ENCODE measurements at regions not wholly inside any gene's neighbourhood (a gene's known extent, or its start where the extent isn't known, plus 50 kb on each side); places are given as distances from the start of the nearest gene placed in this dataset.

DNA sequence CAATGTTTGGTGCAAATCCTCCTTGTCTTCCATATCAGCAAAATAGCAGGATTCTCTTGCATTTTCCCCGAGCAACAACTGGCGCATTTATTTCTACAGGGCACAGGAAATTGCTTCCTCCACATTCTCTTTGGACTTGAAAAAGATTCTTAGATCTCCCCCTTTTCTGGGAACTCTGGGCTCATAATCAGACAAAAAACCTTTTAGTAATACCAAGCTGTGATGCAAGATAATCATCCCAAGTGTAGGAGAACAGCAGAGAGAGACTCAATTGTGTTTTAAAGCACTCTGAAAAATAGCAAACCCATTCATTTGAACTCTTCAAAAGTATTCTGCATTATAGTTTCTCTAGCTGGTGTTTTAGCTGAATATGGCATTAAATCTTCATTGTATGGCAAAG is 419.6 kb upstream of the NPVF start:
- TF ChIP-seq, protein P1, sequence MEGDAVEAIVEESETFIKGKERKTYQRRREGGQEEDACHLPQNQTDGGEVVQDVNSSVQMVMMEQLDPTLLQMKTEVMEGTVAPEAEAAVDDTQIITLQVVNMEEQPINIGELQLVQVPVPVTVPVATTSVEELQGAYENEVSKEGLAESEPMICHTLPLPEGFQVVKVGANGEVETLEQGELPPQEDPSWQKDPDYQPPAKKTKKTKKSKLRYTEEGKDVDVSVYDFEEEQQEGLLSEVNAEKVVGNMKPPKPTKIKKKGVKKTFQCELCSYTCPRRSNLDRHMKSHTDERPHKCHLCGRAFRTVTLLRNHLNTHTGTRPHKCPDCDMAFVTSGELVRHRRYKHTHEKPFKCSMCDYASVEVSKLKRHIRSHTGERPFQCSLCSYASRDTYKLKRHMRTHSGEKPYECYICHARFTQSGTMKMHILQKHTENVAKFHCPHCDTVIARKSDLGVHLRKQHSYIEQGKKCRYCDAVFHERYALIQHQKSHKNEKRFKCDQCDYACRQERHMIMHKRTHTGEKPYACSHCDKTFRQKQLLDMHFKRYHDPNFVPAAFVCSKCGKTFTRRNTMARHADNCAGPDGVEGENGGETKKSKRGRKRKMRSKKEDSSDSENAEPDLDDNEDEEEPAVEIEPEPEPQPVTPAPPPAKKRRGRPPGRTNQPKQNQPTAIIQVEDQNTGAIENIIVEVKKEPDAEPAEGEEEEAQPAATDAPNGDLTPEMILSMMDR (IDR thresholded peaks at IDR 0.05; ENCODE audit: insufficient read depth, low read length) = no peak
- no peak for TF ChIP-seq POLR2AphosphoS5 (IDR thresholded peaks at IDR 0.05; ENCODE audit: low read depth)
- TF ChIP-seq, protein P2, sequence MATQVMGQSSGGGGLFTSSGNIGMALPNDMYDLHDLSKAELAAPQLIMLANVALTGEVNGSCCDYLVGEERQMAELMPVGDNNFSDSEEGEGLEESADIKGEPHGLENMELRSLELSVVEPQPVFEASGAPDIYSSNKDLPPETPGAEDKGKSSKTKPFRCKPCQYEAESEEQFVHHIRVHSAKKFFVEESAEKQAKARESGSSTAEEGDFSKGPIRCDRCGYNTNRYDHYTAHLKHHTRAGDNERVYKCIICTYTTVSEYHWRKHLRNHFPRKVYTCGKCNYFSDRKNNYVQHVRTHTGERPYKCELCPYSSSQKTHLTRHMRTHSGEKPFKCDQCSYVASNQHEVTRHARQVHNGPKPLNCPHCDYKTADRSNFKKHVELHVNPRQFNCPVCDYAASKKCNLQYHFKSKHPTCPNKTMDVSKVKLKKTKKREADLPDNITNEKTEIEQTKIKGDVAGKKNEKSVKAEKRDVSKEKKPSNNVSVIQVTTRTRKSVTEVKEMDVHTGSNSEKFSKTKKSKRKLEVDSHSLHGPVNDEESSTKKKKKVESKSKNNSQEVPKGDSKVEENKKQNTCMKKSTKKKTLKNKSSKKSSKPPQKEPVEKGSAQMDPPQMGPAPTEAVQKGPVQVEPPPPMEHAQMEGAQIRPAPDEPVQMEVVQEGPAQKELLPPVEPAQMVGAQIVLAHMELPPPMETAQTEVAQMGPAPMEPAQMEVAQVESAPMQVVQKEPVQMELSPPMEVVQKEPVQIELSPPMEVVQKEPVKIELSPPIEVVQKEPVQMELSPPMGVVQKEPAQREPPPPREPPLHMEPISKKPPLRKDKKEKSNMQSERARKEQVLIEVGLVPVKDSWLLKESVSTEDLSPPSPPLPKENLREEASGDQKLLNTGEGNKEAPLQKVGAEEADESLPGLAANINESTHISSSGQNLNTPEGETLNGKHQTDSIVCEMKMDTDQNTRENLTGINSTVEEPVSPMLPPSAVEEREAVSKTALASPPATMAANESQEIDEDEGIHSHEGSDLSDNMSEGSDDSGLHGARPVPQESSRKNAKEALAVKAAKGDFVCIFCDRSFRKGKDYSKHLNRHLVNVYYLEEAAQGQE (IDR thresholded peaks at IDR 0.05; ENCODE audit: insufficient replicate concordance, low read depth) = no peak

Measured in HL-60 (cell line).